WTC11 (cell line): ENCODE measurements at regions not wholly inside any gene's neighbourhood (a gene's known extent, or its start where the extent isn't known, plus 50 kb on each side); places are given as distances from the start of the nearest gene placed in this dataset.

Experiments
- ATAC-seq: fragments of 200-7000 bp; cut with Tn5 transposase; 2 replicates; pipeline ENCODE4 v1.10.0; 2021; ENCODE audit warnings: mild to moderate bottlenecking, moderate library complexity
- CTCF ChIA-PET: fragments of 300-600 bp; sonication (Branson Sonifier 250); formaldehyde crosslinking; loops from one replicate; lab custom pipeline; 2021; ENCODE audit warnings: antibody characterized with exemption; lab: Charles Lee
- POLR2A ChIA-PET: fragments of 350-600 bp; sonication (Branson Sonifier 250); formaldehyde crosslinking; loops from one replicate; lab custom pipeline; 2021; ENCODE audit warnings: antibody characterized with exemption; lab: Charles Lee
- DNase-seq: peaks from one replicate; pipeline ENCODE4 v3.0.0; 2021; ENCODE audit warnings: low spot score
- H3K27ac Mint-ChIP-seq: 2 replicates; pipeline ENCODE4 v1.8.0; 2021; ENCODE audit warnings: mixed read lengths
- H3K27me3 Mint-ChIP-seq: 2 replicates; pipeline ENCODE4 v1.8.0; 2021; ENCODE audit warnings: low read depth, mild to moderate bottlenecking, moderate library complexity, mixed read lengths
- H3K36me3 Mint-ChIP-seq: 2 replicates; pipeline ENCODE4 v1.8.0; 2021; ENCODE audit warnings: mixed read lengths
- H3K4me1 Mint-ChIP-seq: 2 replicates; pipeline ENCODE4 v1.8.0; 2022; ENCODE audit warnings: mixed read lengths
- H3K4me3 Mint-ChIP-seq: 2 replicates; pipeline ENCODE4 v1.8.0; 2021; ENCODE audit warnings: mild to moderate bottlenecking, moderate library complexity, mixed read lengths
- H3K9me3 Mint-ChIP-seq: 2 replicates; pipeline ENCODE4 v1.8.0; 2021; ENCODE audit warnings: mixed read lengths
- AFF4 ChIP-seq: sonication (generic); formaldehyde crosslinking; IDR thresholded peaks from 2 replicates; pipeline ENCODE4 v1.8.1; 2023; ENCODE audit warnings: mild to moderate bottlenecking, missing genetic modification reagents, borderline replicate concordance
- CBFB ChIP-seq: sonication (generic); formaldehyde crosslinking; IDR thresholded peaks from 2 replicates; pipeline ENCODE4 v1.8.1; 2022; ENCODE audit warnings: mild to moderate bottlenecking, low read depth, missing genetic modification reagents
- ESRRA ChIP-seq: sonication (generic); formaldehyde crosslinking; IDR thresholded peaks from 2 replicates; pipeline ENCODE4 v1.8.1; 2022; ENCODE audit warnings: mild to moderate bottlenecking, missing genetic modification reagents, borderline replicate concordance
- FOXP4 ChIP-seq: sonication (generic); formaldehyde crosslinking; IDR thresholded peaks from 2 replicates; pipeline ENCODE4 v1.8.0; 2022; ENCODE audit warnings: mild to moderate bottlenecking, missing genetic modification reagents
- GABPB1 ChIP-seq: sonication (generic); formaldehyde crosslinking; IDR thresholded peaks from 2 replicates; pipeline ENCODE4 v1.8.1; 2023; ENCODE audit warnings: mild to moderate bottlenecking, missing genetic modification reagents
- GTF2I ChIP-seq: fragments of 250-450 bp; sonication (Bioruptor Pico); conservative IDR thresholded peaks from 2 replicates; pipeline ENCODE4 v1.4.0; 2021; ENCODE audit warnings: mild to moderate bottlenecking
- JAZF1 ChIP-seq: fragments of 250-450 bp; sonication (Bioruptor Pico); IDR thresholded peaks from 2 replicates; pipeline ENCODE4 v1.9.0; 2021; ENCODE audit warnings: moderate library complexity, mild to moderate bottlenecking, inconsistent platforms
- KAT7 ChIP-seq: sonication (generic); formaldehyde crosslinking; IDR thresholded peaks from 2 replicates; pipeline ENCODE4 v1.8.1; 2023; ENCODE audit warnings: missing genetic modification reagents, mild to moderate bottlenecking, borderline replicate concordance
- NR3C1 ChIP-seq: sonication (generic); formaldehyde crosslinking; conservative IDR thresholded peaks from 2 replicates; pipeline ENCODE4 v1.8.1; 2023; ENCODE audit warnings: low read depth, mild to moderate bottlenecking, missing genetic modification reagents
- PRRX2 ChIP-seq: fragments of 250-450 bp; sonication (Bioruptor Pico); IDR thresholded peaks from 2 replicates; pipeline ENCODE4 v1.8.0; 2021; ENCODE audit warnings: mild to moderate bottlenecking
- SMAD4 ChIP-seq: sonication (generic); formaldehyde crosslinking; IDR thresholded peaks from 2 replicates; pipeline ENCODE4 v1.8.0; 2022; ENCODE audit warnings: mild to moderate bottlenecking, missing genetic modification reagents
- SP1 ChIP-seq: sonication (generic); formaldehyde crosslinking; conservative IDR thresholded peaks from 2 replicates; pipeline ENCODE4 v1.8.1; 2022; ENCODE audit warnings: missing genetic modification reagents
- ZNF396 ChIP-seq: fragments of 250-450 bp; sonication (Bioruptor Pico); IDR thresholded peaks from 2 replicates; pipeline ENCODE4 v1.8.0; 2021; ENCODE audit warnings: mild to moderate bottlenecking, moderate library complexity, borderline replicate concordance
- ZNF423 ChIP-seq: fragments of 250-450 bp; sonication (Bioruptor Pico); IDR thresholded peaks from 2 replicates; pipeline ENCODE4 v2.1.2; 2022; ENCODE audit warnings: mild to moderate bottlenecking, moderate library complexity
- ZNF512 ChIP-seq: sonication (generic); formaldehyde crosslinking; IDR thresholded peaks from 2 replicates; pipeline ENCODE4 v1.8.1; 2022; ENCODE audit warnings: missing genetic modification reagents, borderline replicate concordance
- ZNF532 ChIP-seq: fragments of 250-450 bp; sonication (Bioruptor Pico); IDR thresholded peaks from 2 replicates; pipeline ENCODE4 v1.9.0; 2021; ENCODE audit warnings: mild to moderate bottlenecking, borderline replicate concordance

- TF ChIP-seq FOXP4 (CRISPR knock-in tag) (no peak), AFF4 (CRISPR knock-in tag) (no peak), JAZF1 (no peak), ZNF423 (CRISPR knock-in tag) (no peak), CBFB (CRISPR knock-in tag) (no peak), ZNF512 (no peak), ZNF532 (CRISPR knock-in tag) (no peak), ZNF396 (CRISPR knock-in tag) (no peak), GTF2I (no peak), KAT7 (CRISPR knock-in tag) (no peak), GABPB1 (CRISPR knock-in tag) (no peak), ESRRA (CRISPR knock-in tag) (no peak)
These were observed 51.9 kb upstream of the FMOD start (continued) for GRCh38 chr1:203402629-203403337.

- no peak overlapping the region for H3K27ac Mint-ChIP-seq
- no peaks in the 10 kb centered on the region for H3K36me3 Mint-ChIP-seq
- H3K9me3 Mint-ChIP-seq: no peaks in the 10 kb centered on the region
- ChIA-PET POLR2A (no interaction called here), CTCF (no interaction called here)
- ATAC-seq (no peak), DNase-seq (no peak)
- peaks cover 16% of the 10 kb centered on the region for H3K4me1 Mint-ChIP-seq
- H3K4me3 Mint-ChIP-seq: no peak overlapping the region
- no peak for TF ChIP-seq SP1
- TF ChIP-seq SMAD4 (CRISPR knock-in tag): no peak
- TF ChIP-seq ZNF532 (CRISPR knock-in tag): no peak
- TF ChIP-seq NR3C1 (CRISPR knock-in tag): no peak
- TF ChIP-seq PRRX2 (CRISPR knock-in tag): no peak
- H3K27me3 Mint-ChIP-seq: peaks cover 3% of the 10 kb centered on the region; the same call in 1 of the 2 replicates
These were observed 52.7 kb upstream of the FMOD start for GRCh38 chr1:203403586-203403985.
